ENCODE measurements at regions not wholly inside any gene's neighbourhood (a gene's known extent, or its start where the extent isn't known, plus 50 kb on each side); places are given as distances from the start of the nearest gene placed in this dataset.

- intact Hi-C loops (cut with DNase I) = no loop called here
- Histone ChIP-seq H3K4me3 (no peak overlapping the region), H3K27ac (no peak overlapping the region), H3K9me3 (no peaks in the 10 kb centered on the region), H3K4me1 (no peaks in the 10 kb centered on the region), H3K36me3 (no peaks in the 10 kb centered on the region), H3K27me3 (no peaks in the 10 kb centered on the region)
- no peak for TF ChIP-seq CTCF (IDR thresholded peaks at IDR 0.05)
- DNase-seq (ENCODE audit: low spot score in 2 of 2) = peak in 1 of 2 donors; percentile 54
These were observed 341.6 kb upstream of the SFSWAP start for GRCh38 chr12:131369094-131369845.

- peak in 1 of 2 donors; percentile 31 for DNase-seq (ENCODE audit: low spot score in 2 of 2)
- Histone ChIP-seq H3K36me3 (no peaks in the 10 kb centered on the region), H3K4me3 (no peak overlapping the region), H3K9me3 (no peaks in the 10 kb centered on the region), H3K4me1 (no peaks in the 10 kb centered on the region), H3K27ac (no peak overlapping the region), H3K27me3 (no peaks in the 10 kb centered on the region)
- TF ChIP-seq CTCF (IDR thresholded peaks at IDR 0.05) = no peak
- intact Hi-C loops (cut with DNase I) = no loop called here
These were observed 340.6 kb upstream of the SFSWAP start for GRCh38 chr12:131370321-131370720.

GRCh38 chr12:131370791-131371347 lies 340.0 kb upstream of the SFSWAP start:
- H3K4me3 ChIP-seq = no peak overlapping the region
- H3K27me3 ChIP-seq = no peaks in the 10 kb centered on the region
- no peaks in the 10 kb centered on the region for H3K4me1 ChIP-seq
- H3K9me3 ChIP-seq = no peaks in the 10 kb centered on the region
- H3K27ac ChIP-seq = no peak overlapping the region
- intact Hi-C loops (cut with DNase I) = no loop called here
- no peak for TF ChIP-seq CTCF (IDR thresholded peaks at IDR 0.05)
- peak in 1 of 2 donors; percentile 56 for DNase-seq (ENCODE audit: low spot score in 2 of 2)
- H3K36me3 ChIP-seq = no peaks in the 10 kb centered on the region

GRCh38 chr12:131371401-131372170 lies 339.3 kb upstream of the SFSWAP start:
- no peaks in the 10 kb centered on the region for H3K9me3 ChIP-seq
- no peak overlapping the region for H3K27ac ChIP-seq
- no peaks in the 10 kb centered on the region for H3K27me3 ChIP-seq
- peak in 1 of 2 donors; percentile 21 for DNase-seq (ENCODE audit: low spot score in 2 of 2)
- no peaks in the 10 kb centered on the region for H3K4me1 ChIP-seq
- no peak overlapping the region for H3K4me3 ChIP-seq
- intact Hi-C loops (cut with DNase I) = no loop called here
- TF ChIP-seq CTCF (IDR thresholded peaks at IDR 0.05) = no peak
- no peaks in the 10 kb centered on the region for H3K36me3 ChIP-seq

GRCh38 chr12:131372171-131372475 lies 338.8 kb upstream of the SFSWAP start:
- no peaks in the 10 kb centered on the region for H3K4me1 ChIP-seq
- H3K9me3 ChIP-seq = no peaks in the 10 kb centered on the region
- no peak overlapping the region for H3K27ac ChIP-seq
- DNase-seq (ENCODE audit: low spot score in 2 of 2) = peak in 1 of 2 donors; percentile 37
- TF ChIP-seq CTCF (IDR thresholded peaks at IDR 0.05) = no peak
- no peak overlapping the region for H3K4me3 ChIP-seq
- no peaks in the 10 kb centered on the region for H3K27me3 ChIP-seq
- intact Hi-C loops (cut with DNase I) = no loop called here
- H3K36me3 ChIP-seq = no peaks in the 10 kb centered on the region

Data from ascending aorta (tissue), 2 donors.